ENCODE measurements at regions not wholly inside any gene's neighbourhood (a gene's known extent, or its start where the extent isn't known, plus 50 kb on each side); places are given as distances from the start of the nearest gene placed in this dataset.

- no peak for DNase-seq (ENCODE audit: insufficient read length, low spot score)
Observed at GRCh38 chr6:77979204-77979603, 326.4 kb downstream of the MEI4 start.

GRCh38 chr6:77986380-77987034 is 333.7 kb downstream of the MEI4 start:
- TF ChIP-seq, protein P1, sequence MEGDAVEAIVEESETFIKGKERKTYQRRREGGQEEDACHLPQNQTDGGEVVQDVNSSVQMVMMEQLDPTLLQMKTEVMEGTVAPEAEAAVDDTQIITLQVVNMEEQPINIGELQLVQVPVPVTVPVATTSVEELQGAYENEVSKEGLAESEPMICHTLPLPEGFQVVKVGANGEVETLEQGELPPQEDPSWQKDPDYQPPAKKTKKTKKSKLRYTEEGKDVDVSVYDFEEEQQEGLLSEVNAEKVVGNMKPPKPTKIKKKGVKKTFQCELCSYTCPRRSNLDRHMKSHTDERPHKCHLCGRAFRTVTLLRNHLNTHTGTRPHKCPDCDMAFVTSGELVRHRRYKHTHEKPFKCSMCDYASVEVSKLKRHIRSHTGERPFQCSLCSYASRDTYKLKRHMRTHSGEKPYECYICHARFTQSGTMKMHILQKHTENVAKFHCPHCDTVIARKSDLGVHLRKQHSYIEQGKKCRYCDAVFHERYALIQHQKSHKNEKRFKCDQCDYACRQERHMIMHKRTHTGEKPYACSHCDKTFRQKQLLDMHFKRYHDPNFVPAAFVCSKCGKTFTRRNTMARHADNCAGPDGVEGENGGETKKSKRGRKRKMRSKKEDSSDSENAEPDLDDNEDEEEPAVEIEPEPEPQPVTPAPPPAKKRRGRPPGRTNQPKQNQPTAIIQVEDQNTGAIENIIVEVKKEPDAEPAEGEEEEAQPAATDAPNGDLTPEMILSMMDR (IDR thresholded peaks at IDR 0.05; ENCODE audit: insufficient read depth, missing control alignments) = no peak
- no peak for DNase-seq (ENCODE audit: insufficient read length, low spot score)
- FAIRE-seq = no peak

More at GRCh38 chr6:77979204-77979603, 326.4 kb downstream of the MEI4 start:
- no peak for FAIRE-seq
- TF ChIP-seq, protein P1 (IDR thresholded peaks at IDR 0.05; ENCODE audit: insufficient read depth, missing control alignments) = no peak

DNA sequence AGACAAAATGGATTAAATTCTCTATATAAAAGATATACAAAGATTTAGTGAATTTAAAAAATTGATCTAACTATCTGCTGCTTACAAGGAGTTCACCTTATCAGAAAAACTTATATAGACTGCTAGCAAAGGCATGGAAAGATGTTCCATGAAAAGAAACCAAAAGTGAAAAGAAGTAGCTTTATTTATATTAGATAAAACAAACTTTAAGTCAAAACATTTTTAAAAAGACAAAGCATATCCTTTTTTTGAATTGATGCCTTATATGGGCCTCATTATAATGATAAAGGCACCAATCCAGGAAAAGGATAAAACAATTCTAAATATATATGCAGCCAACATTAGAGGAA is 334.2 kb downstream of the MEI4 start:
- FAIRE-seq = no peak
- DNase-seq (ENCODE audit: insufficient read length, low spot score) = no peak
- TF ChIP-seq, protein P1 (IDR thresholded peaks at IDR 0.05; ENCODE audit: insufficient read depth, missing control alignments) = no peak

DNA sequence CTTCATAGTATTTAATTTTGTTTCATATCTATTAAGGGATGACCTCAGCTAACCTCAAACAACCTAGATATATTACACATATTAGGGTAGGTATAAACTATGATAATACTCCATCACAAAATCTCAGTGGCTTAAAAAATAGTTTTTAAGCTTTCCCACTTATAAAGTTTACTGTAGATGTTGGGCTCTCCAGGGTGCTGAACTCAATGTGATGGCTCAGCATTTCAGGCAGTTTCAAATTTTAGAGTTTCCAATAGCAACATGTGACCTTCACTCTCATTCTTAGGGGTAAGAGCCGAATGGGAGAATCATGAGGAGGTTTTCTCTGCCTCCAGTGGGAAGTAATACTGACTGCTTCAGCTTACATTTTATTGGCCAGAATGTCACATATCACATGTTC is 357.3 kb downstream of the MEI4 start:
- FAIRE-seq (no peak), DNase-seq (ENCODE audit: insufficient read length, low spot score) (no peak)
- TF ChIP-seq, protein P1 (IDR thresholded peaks at IDR 0.05; ENCODE audit: insufficient read depth, missing control alignments) = no peak

GRCh38 chr6:78020586-78020985 is 367.7 kb downstream of the MEI4 start:
- TF ChIP-seq, protein P1 (IDR thresholded peaks at IDR 0.05; ENCODE audit: insufficient read depth, missing control alignments) = no peak
- DNase-seq (ENCODE audit: insufficient read length, low spot score) (no peak), FAIRE-seq (no peak)

DNA sequence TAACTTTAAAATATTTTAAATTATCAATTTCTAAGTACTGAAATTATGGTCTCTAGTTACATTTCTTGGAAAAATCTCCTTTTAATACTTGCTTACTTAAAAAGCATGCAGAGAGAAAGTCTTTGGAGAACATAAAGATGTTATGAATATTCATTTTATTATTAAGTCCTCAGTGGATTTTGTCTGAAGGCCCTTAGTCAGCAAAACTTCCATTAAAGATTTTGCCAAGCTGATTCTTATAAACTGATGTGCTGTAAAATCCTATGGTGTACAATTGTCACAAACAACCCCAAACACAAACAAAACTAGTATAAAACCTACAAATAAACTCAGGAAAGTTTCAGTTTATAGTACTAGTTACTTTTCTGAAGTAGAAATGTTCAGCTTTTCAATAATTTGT is 372.7 kb downstream of the MEI4 start:
- TF ChIP-seq, protein P1 (IDR thresholded peaks at IDR 0.05; ENCODE audit: insufficient read depth, missing control alignments) = no peak
- FAIRE-seq (no peak), DNase-seq (ENCODE audit: insufficient read length, low spot score) (no peak)

DNA sequence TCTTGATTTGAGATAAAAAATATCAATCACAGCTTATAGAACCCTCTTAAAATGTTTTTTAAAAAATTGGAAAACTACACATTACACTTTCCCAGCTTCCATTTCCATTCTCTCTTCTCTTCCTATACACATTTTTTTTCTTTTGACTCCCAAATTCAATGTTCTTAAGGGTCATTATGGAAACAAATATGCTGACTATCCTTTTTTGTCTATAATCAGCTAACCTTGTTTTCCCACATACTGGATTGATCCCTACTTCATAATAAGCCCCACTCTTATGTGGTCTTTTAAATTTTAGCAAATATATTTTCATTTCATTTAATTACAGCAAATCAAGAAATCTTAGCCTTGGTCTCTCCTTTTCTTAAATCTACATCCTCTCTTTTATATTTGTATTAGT is 378.4 kb downstream of the MEI4 start:
- TF ChIP-seq, protein P1 (IDR thresholded peaks at IDR 0.05; ENCODE audit: insufficient read depth, missing control alignments) = no peak
- no peak for FAIRE-seq
- no peak for DNase-seq (ENCODE audit: insufficient read length, low spot score)
